H9 (cell line): ENCODE measurements at regions not wholly inside any gene's neighbourhood (a gene's known extent, or its start where the extent isn't known, plus 50 kb on each side); places are given as distances from the start of the nearest gene placed in this dataset.

ENCODE experiments used
- DNase-seq: peaks from one replicate; pipeline ENCODE4 v3.0.0-alpha.2; 2017
- H2AFZ ChIP-seq: one replicate; pipeline ENCODE4 v1.6.1; 2013; ENCODE audit warnings: mild to moderate bottlenecking, low read length, control low read depth, moderate library complexity
- H2AK5ac ChIP-seq: 2 replicates; pipeline ENCODE4 v1.6.1; 2013; ENCODE audit warnings: low read length, control low read depth, mixed read lengths; ENCODE audit not compliant: insufficient read length
- H2BK120ac ChIP-seq: one replicate; pipeline ENCODE4 v1.6.1; 2013; ENCODE audit warnings: low read depth, mild to moderate bottlenecking, low read length, control low read depth, inconsistent platforms; ENCODE audit not compliant: poor library complexity, severe bottlenecking
- H2BK12ac ChIP-seq: 2 replicates; pipeline ENCODE4 v1.6.1; 2013; ENCODE audit warnings: low read length, control low read depth, mixed read lengths, low read depth; ENCODE audit not compliant: insufficient read length
- H2BK15ac ChIP-seq: 2 replicates; pipeline ENCODE4 v1.6.1; 2013; ENCODE audit warnings: low read depth, low read length, control low read depth
- H2BK20ac ChIP-seq: one replicate; pipeline ENCODE4 v1.6.1; 2013; ENCODE audit warnings: low read depth, mild to moderate bottlenecking, low read length, control low read depth, inconsistent platforms; ENCODE audit not compliant: poor library complexity, severe bottlenecking
- H2BK5ac ChIP-seq: 2 replicates; pipeline ENCODE4 v1.6.1; 2013; ENCODE audit warnings: low read length, control low read depth, mixed read lengths; ENCODE audit not compliant: insufficient read length
- H3K14ac ChIP-seq: 2 replicates; pipeline ENCODE4 v1.6.1; 2013; ENCODE audit warnings: low read length, control low read depth; ENCODE audit not compliant: insufficient read depth
- H3K18ac ChIP-seq: 2 replicates; pipeline ENCODE4 v1.6.1; 2013; ENCODE audit warnings: low read depth, mild to moderate bottlenecking, mixed read lengths, low read length, control low read depth; ENCODE audit not compliant: insufficient read length
- H3K23ac ChIP-seq: 2 replicates; pipeline ENCODE4 v1.6.1; 2013; ENCODE audit warnings: low read length, control low read depth, mixed read lengths, low read depth; ENCODE audit not compliant: insufficient read length
- H3K23me2 ChIP-seq: 2 replicates; pipeline ENCODE4 v1.6.1; 2013; ENCODE audit warnings: low read depth, mild to moderate bottlenecking, mixed read lengths, low read length, control low read depth; ENCODE audit not compliant: insufficient read length, poor library complexity, severe bottlenecking
- H3K27ac ChIP-seq: 2 replicates; pipeline ENCODE4 v1.5.1; 2013; ENCODE audit warnings: low read length, control low read depth, mixed read lengths, low read depth; ENCODE audit not compliant: insufficient read length
- H3K27me3 ChIP-seq: 2 replicates; pipeline ENCODE4 v1.6.1; 2013; ENCODE audit warnings: low read length, control low read depth, inconsistent platforms; ENCODE audit not compliant: insufficient read depth
- H3K4ac ChIP-seq: 2 replicates; pipeline ENCODE4 v1.6.1; 2013; ENCODE audit warnings: low read depth, mild to moderate bottlenecking, control low read depth, inconsistent platforms, low read length, moderate library complexity
- H3K4me1 ChIP-seq: 2 replicates; pipeline ENCODE4 v1.6.1; 2013; ENCODE audit warnings: low read length, control low read depth, inconsistent platforms; ENCODE audit not compliant: insufficient read depth
- H3K4me2 ChIP-seq: 2 replicates; pipeline ENCODE4 v1.6.1; 2013; ENCODE audit warnings: low read length, control low read depth, mixed read lengths; ENCODE audit not compliant: insufficient read length, insufficient read depth
- H3K56ac ChIP-seq: 2 replicates; pipeline ENCODE4 v1.6.1; 2013; ENCODE audit warnings: low read depth, mild to moderate bottlenecking, mixed read lengths, low read length, control low read depth; ENCODE audit not compliant: insufficient read length
- H3K79me1 ChIP-seq: 2 replicates; pipeline ENCODE4 v1.6.1; 2013; ENCODE audit warnings: low read depth, mild to moderate bottlenecking, moderate library complexity, low read length, control low read depth, inconsistent platforms; ENCODE audit not compliant: insufficient read depth, poor library complexity, severe bottlenecking
- H3K79me2 ChIP-seq: 2 replicates; pipeline ENCODE4 v1.6.1; 2013; ENCODE audit warnings: low read length, control low read depth, inconsistent platforms; ENCODE audit not compliant: insufficient read depth
- H3K9ac ChIP-seq: 2 replicates; pipeline ENCODE4 v1.6.1; 2013; ENCODE audit warnings: low read length, control low read depth, mixed read lengths; ENCODE audit not compliant: insufficient read length; ENCODE audit errors: extremely low read depth
- H3K9me3 ChIP-seq: one replicate; pipeline ENCODE4 v1.6.1; 2013; ENCODE audit warnings: low read depth, low read length, inconsistent platforms; ENCODE audit not compliant: control insufficient read depth
- H3T11ph ChIP-seq: one replicate; pipeline ENCODE4 v1.6.1; 2013; ENCODE audit warnings: mild to moderate bottlenecking, low read length, control low read depth, inconsistent platforms
- H4K20me1 ChIP-seq: one replicate; pipeline ENCODE4 v1.6.1; 2013; ENCODE audit not compliant: control insufficient read depth, insufficient read length, insufficient read depth
- H4K5ac ChIP-seq: 2 replicates; pipeline ENCODE4 v1.6.1; 2013; ENCODE audit warnings: low read depth, mild to moderate bottlenecking, mixed read lengths, low read length, control low read depth; ENCODE audit not compliant: insufficient read length
- H4K8ac ChIP-seq: replicated peaks from 2 replicates; pipeline ENCODE4 v1.6.1; 2013; ENCODE audit warnings: low read length, control low read depth, mixed read lengths, low read depth; ENCODE audit not compliant: insufficient read length
- H4K91ac ChIP-seq: 2 replicates; pipeline ENCODE4 v1.6.1; 2013; ENCODE audit warnings: low read depth, mild to moderate bottlenecking, moderate library complexity, mixed read lengths, low read length, control low read depth; ENCODE audit not compliant: insufficient read length
- H3K27ac Mint-ChIP-seq, 3 experiments: 2 replicates in 2 of 3; 3 replicates in 1 of 3; pipeline ENCODE4 v1.8.0; 2020 to 2021; ENCODE audit warnings: mixed read lengths in 3 of 3, mild to moderate bottlenecking in 1 of 3, moderate library complexity in 1 of 3
- H3K27me3 Mint-ChIP-seq: 2 replicates; pipeline ENCODE4 v1.8.0; 2021; ENCODE audit warnings: low read depth, mild to moderate bottlenecking, moderate library complexity, mixed read lengths
- H3K36me3 Mint-ChIP-seq, 3 experiments: 2 replicates in 2 of 3; 3 replicates in 1 of 3; pipeline ENCODE4 v1.8.0; 2020 to 2021; ENCODE audit warnings: low read depth in 3 of 3, mixed read lengths in 3 of 3; ENCODE audit not compliant: insufficient read depth in 1 of 3
- H3K4me1 Mint-ChIP-seq, 2 experiments: 2 replicates each; pipeline ENCODE4 v1.8.0; 2020; ENCODE audit warnings: mixed read lengths in 2 of 2
- H3K4me3 Mint-ChIP-seq, 2 experiments: 2 replicates in 1 of 2; 3 replicates in 1 of 2; pipeline ENCODE4 v1.8.0; 2020 to 2021; ENCODE audit warnings: mild to moderate bottlenecking in 2 of 2, mixed read lengths in 2 of 2, moderate library complexity in 1 of 2
- H3K9me3 Mint-ChIP-seq, 2 experiments: 2 replicates in 1 of 2; 3 replicates in 1 of 2; pipeline ENCODE4 v1.8.0; 2020; ENCODE audit warnings: mild to moderate bottlenecking in 2 of 2, mixed read lengths in 2 of 2, moderate library complexity in 1 of 2
- WGBS: extraction: QIAGEN DNeasy Blood & Tissue Kit; methylation state at CpG from one replicate; pipeline ENCODE4 v1.1.7; 2013; ENCODE audit warnings: missing lambda C conversion rate, low lambda C conversion rate, mixed read lengths; ENCODE audit not compliant: insufficient read length; ENCODE audit errors: extremely low coverage; 5-methylcytosine and 5-hydroxymethylcytosine counted together
- TF ChIP-seq, protein P1 (sequence below): fragments of 200-600 bp; sonication (generic); conservative IDR thresholded peaks from 3 replicates; pipeline ENCODE4 v1.8.0; 2021; ENCODE audit warnings: antibody characterized with exemption, mild to moderate bottlenecking

DNA sequence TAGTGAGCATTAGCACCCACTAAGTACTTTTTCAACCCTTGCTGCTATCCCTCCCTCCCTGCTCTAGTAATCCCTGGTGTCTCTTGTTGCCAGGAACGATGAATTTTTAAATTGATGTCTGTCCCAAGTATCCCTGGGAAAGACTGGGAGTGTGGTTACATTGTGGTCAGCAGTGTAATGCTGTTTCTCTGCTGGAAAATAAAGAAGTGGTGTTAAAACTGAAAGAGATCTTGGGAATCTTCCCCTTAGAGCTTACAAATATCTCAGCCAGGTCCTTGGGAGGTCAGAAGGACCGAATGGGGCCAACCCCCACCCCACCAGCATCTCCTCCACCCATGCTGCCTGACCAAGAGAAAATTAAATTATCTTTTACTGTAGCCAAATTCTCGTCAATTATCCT, 174.5 kb upstream of the MXRA5 start:
- no peak overlapping the region for H3K18ac ChIP-seq
- no peak overlapping the region for H2BK20ac ChIP-seq
- H3K23me2 ChIP-seq = no peaks in the 10 kb centered on the region
- no peak overlapping the region for H2AK5ac ChIP-seq
- no peak overlapping the region for H3T11ph ChIP-seq
- no peaks in the 10 kb centered on the region for H3K27me3 ChIP-seq
- H2BK12ac ChIP-seq = no peak overlapping the region
- no peaks in the 10 kb centered on the region for H3K36me3 Mint-ChIP-seq
- H3K4me1 ChIP-seq = no peaks in the 10 kb centered on the region
- no peak overlapping the region for H3K23ac ChIP-seq
- no peak overlapping the region for H2BK5ac ChIP-seq
- no peak overlapping the region for H2BK15ac ChIP-seq
- DNase-seq = no peak
- peaks cover 1% of the 10 kb centered on the region; the same call in 1 of the 2 replicates for H3K27me3 Mint-ChIP-seq
- H4K8ac ChIP-seq = no peak overlapping the region
- no peak overlapping the region for H3K4me3 Mint-ChIP-seq
- no peak overlapping the region for H3K9ac ChIP-seq
- H4K20me1 ChIP-seq = no peaks in the 10 kb centered on the region
- H2BK120ac ChIP-seq = no peak overlapping the region
- no peak overlapping the region for H3K27ac ChIP-seq
- no peaks in the 10 kb centered on the region; a peak in 1 of 4 replicates for H3K4me1 Mint-ChIP-seq
- no peaks in the 10 kb centered on the region for H3K79me2 ChIP-seq
- H2AFZ ChIP-seq = no peak overlapping the region
- H3K56ac ChIP-seq = no peak overlapping the region
- TF ChIP-seq, protein P1, sequence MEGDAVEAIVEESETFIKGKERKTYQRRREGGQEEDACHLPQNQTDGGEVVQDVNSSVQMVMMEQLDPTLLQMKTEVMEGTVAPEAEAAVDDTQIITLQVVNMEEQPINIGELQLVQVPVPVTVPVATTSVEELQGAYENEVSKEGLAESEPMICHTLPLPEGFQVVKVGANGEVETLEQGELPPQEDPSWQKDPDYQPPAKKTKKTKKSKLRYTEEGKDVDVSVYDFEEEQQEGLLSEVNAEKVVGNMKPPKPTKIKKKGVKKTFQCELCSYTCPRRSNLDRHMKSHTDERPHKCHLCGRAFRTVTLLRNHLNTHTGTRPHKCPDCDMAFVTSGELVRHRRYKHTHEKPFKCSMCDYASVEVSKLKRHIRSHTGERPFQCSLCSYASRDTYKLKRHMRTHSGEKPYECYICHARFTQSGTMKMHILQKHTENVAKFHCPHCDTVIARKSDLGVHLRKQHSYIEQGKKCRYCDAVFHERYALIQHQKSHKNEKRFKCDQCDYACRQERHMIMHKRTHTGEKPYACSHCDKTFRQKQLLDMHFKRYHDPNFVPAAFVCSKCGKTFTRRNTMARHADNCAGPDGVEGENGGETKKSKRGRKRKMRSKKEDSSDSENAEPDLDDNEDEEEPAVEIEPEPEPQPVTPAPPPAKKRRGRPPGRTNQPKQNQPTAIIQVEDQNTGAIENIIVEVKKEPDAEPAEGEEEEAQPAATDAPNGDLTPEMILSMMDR = no peak
- H3K9me3 ChIP-seq = no peaks in the 10 kb centered on the region
- no peak overlapping the region for H4K91ac ChIP-seq
- no peak overlapping the region for H3K27ac Mint-ChIP-seq
- H3K9me3 Mint-ChIP-seq = no peaks in the 10 kb centered on the region
- no peak overlapping the region for H3K4ac ChIP-seq
- no peaks in the 10 kb centered on the region for H3K79me1 ChIP-seq
- no peak overlapping the region for H4K5ac ChIP-seq
- no peak overlapping the region for H3K14ac ChIP-seq
- H3K4me2 ChIP-seq = no peak overlapping the region
- no CpG with 5 or more reads among the region's 3 CpGs for whole genome bisulfite sequencing
